ELF-1 (cell line): ENCODE measurements at regions not wholly inside any gene's neighbourhood (a gene's known extent, or its start where the extent isn't known, plus 50 kb on each side); places are given as distances from the start of the nearest gene placed in this dataset.

Experiments used
- DNase-seq: peaks from one replicate; pipeline ENCODE4 v3.0.0-alpha.2; 2016; ENCODE audit warnings: low read depth, low spot score

- DNase-seq = no peak
These were observed 132.4 kb upstream of the RGS17 start for GRCh38 chr6:153263489-153263888.

- no peak for DNase-seq
These were observed 120.2 kb upstream of the RGS17 start for GRCh38 chr6:153251326-153251725.

GRCh38 chr6:153237670-153238069, 106.6 kb upstream of the RGS17 start:
- DNase-seq = no peak

GRCh38 chr6:153231048-153231646, 100.1 kb upstream of the RGS17 start:
- DNase-seq = peak; percentile 65

- no peak for DNase-seq
These were observed 87.2 kb upstream of the RGS17 start for GRCh38 chr6:153218184-153218792.

- no peak for DNase-seq
These were observed 85.7 kb upstream of the RGS17 start for GRCh38 chr6:153216789-153217188.

- DNase-seq = no peak
These were observed 84.2 kb upstream of the RGS17 start for GRCh38 chr6:153215242-153215641.

GRCh38 chr6:153214436-153214835, 83.4 kb upstream of the RGS17 start:
- DNase-seq = no peak

GRCh38 chr6:153210083-153210482, 79.0 kb upstream of the RGS17 start:
- no peak for DNase-seq

- DNase-seq = no peak
These were observed 77.6 kb upstream of the RGS17 start for GRCh38 chr6:153208706-153209105.

- DNase-seq = no peak
These were observed 76.5 kb upstream of the RGS17 start for GRCh38 chr6:153207617-153208016.

GRCh38 chr6:153207006-153207405, 75.9 kb upstream of the RGS17 start:
- DNase-seq = no peak

- DNase-seq = no peak
These were observed 62.1 kb upstream of the RGS17 start for GRCh38 chr6:153192943-153193885.

GRCh38 chr6:153183925-153184324, 52.8 kb upstream of the RGS17 start:
- no peak for DNase-seq
